ENCODE measurements at regions not wholly inside any gene's neighbourhood (a gene's known extent, or its start where the extent isn't known, plus 50 kb on each side); places are given as distances from the start of the nearest gene placed in this dataset.

GRCh38 chr6:139847457-139847813 lies 473.0 kb upstream of the CITED2 start:
- no peak for DNase-seq (ENCODE audit: low read depth)

DNA sequence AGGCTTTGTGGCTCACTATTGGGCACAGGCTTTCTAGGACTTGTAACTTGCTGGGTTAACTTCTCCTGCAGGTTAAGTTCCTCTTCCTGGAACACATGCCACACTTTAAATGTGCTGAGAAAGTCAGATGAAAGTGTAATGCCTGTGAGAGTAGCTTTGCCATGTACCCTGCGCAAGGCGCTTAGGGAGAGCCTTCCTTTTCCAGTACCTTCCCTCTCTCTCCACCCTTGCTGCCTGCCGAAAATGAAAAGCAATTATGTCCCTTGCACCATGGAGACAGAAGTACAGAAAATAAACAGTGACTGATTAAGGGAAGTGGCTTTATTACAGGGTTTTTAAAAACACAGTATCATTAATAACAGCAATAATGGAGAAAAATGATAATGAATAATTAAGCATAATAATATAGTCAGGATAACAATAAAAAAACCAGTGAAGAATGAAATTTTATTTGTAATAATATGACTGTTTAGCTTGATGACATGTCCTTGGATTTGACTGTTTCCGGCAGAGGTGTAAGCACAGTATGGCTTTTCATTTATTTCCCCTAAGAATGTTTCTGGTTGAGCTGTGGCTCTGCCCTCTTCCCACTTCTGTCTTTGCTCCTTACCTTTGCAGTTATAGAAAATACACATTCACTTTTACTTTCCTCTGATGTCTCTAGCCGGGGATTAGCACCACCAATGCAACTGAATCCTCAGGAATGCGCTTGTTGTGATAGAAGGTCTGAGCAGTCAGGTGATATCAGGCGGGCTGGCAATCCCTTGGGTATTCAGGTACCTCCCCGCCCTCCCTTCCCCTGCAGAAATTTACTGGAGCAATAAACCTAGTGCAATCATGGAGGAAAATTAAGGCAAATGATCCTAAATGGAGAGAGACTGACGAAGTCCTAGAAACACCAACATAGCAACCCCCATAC lies 472.3 kb upstream of the CITED2 start:
- no peak for DNase-seq (ENCODE audit: low read depth)

DNA sequence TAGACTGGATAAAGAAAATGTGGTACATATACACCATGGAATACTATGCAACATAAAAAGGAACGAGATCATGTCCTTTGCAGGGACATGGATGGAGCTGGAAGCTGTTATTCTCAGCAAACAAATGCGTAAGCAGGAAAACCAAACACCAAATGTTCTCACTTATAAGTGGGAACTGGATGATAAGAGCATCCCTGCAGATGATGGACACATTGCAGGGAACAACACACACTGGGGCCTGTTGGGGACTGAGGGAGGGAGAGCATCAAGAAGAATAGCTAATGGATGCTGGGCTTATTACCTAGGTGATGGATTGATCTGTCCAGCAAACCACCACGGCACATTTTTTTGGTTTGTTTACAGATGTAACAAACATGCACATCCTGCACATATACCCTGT lies 470.5 kb upstream of the CITED2 start:
- DNase-seq (ENCODE audit: low read depth), result no peak

GRCh38 chr6:139841794-139842215 lies 467.4 kb upstream of the CITED2 start:
- no peak for DNase-seq (ENCODE audit: low read depth)

GRCh38 chr6:139839506-139840156 lies 465.2 kb upstream of the CITED2 start:
- DNase-seq (ENCODE audit: low read depth), result no peak

GRCh38 chr6:139834232-139834631 lies 459.8 kb upstream of the CITED2 start:
- no peak for DNase-seq (ENCODE audit: low read depth)

GRCh38 chr6:139833592-139833991 lies 459.1 kb upstream of the CITED2 start:
- no peak for DNase-seq (ENCODE audit: low read depth)

DNA sequence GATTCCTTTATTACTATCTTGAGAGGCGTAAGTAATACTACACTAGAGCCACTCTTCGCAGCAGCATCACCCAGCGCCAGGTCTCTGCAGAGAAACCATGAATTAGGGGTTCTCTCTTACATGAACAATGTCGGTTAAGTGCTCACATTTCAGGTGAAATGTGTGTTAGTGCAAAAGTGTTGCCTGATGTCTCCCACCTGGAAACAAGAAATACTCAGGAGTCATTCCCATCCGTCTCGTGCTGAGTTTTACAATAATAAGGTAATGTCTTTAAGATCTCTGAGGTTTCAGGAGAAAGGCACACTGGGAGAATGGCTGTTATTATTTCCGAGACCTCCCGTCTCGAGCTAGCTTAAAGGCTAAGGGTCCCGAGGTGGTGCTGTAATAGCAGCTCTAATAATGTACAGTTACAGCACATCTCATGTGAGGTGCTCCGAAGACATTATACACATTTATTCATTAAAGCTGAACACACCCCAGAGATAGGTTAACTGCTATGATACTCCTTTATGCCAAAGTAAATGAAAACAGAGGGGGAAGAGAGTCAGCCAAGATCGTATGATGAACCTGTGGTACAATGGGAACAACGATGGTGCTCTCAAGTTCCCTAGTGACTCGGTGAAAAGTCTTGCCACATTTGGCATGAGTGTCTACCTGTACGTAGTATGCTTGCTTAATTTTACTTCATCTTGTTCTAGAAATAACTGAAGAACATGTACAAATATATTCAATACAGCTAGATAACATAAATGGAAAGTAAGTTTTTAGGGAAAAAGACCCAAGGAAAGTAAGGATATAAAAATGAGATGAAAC lies 458.3 kb upstream of the CITED2 start:
- DNase-seq (ENCODE audit: low read depth), result no peak

DNA sequence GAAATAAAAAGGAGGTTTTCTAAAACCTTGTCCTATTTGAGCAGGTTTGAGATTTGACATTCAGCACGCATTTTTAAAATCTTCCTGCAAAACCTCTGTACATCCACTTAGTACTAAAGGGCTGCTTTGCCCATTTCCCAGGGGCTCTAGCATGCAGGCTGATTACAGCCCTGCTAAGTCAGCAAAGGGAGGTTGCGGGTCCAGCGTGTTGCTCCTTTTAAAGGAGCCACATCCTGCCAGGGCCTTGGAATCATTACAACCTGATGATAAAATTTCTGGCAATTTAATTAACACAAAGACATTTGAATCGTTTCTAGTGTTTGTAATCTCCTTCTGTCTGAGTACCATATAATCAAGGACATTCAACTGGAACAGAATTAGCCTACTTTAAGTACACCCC lies 455.1 kb upstream of the CITED2 start:
- DNase-seq (ENCODE audit: low read depth), result no peak

DNA sequence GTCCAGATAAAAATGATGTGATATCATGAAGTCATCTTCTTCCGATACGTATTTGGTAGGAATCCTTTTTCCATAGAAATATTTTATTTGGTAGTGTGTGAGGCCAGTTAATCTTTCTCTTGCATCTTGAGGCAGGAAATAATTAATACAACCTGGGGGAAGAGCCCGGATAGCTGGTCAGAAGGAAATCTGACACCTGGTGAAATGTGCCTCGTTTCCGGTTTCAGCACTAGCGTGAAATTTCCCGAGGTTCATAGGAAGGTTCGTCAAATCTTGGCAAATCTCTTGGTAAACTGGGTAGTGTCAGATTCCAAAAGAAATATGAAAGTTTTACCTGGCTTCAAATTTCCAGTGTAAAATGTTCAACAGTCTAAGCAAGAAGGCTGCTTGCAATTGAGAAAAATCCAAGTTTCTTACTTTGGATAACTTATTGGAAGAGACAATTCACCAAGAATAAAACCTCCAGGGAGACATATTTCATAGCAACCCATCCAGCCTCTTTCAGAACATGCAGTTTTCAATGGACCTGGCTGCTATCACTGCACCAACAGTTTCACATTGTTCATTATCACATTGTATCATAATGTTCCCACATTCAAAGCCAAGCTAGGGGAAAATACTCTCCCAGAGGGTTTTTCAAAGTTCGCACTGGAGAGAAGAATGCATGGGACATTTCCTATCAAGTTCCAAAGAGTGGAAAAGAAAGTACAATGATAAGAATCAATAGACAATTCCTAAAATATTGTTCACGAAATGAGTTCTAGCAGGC lies 454.5 kb upstream of the CITED2 start:
- no peak for DNase-seq (ENCODE audit: low read depth)

GRCh38 chr6:139825935-139826374 lies 451.5 kb upstream of the CITED2 start:
- no peak for DNase-seq (ENCODE audit: low read depth)

DNA sequence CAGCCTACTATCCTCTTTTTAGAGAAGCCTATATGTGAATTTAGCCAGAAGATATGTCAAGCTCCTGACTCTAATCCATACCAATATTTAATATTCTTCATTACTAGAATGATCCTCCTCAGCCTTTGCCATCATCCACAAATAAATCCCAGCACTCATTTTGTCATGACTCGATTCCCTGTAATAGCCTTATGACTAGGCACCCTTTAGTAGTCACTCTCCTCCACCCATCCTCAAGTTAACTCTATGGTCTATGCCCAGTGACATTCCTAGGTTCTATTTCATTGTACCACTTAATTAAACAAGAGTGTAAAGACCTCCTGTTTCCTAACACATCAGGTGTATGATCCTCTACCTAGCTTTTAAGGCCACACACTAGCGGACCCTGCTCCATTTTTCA lies 450.4 kb upstream of the CITED2 start:
- no peak for DNase-seq (ENCODE audit: low read depth)

DNA sequence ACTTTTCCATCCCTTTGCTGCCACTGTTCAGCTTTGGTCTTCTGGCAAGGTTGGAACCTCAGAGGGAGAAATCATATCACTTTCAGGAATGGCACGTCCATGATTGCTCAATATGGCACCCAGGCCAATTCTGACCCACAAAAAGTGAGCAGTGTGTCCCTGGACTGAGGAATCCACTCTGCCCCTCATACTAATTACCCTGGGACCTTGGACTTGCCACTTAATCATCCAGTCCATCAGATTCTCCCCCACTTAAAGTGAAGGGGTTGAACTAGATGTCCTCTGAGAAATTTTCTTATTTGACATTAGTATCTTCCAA lies 449.3 kb upstream of the CITED2 start:
- no peak for DNase-seq (ENCODE audit: low read depth)

- DNase-seq (ENCODE audit: low read depth), result no peak
Observed at GRCh38 chr6:139823099-139823807, 448.8 kb upstream of the CITED2 start.

GRCh38 chr6:139821676-139822223 lies 447.3 kb upstream of the CITED2 start:
- DNase-seq (ENCODE audit: low read depth), result no peak

- DNase-seq (ENCODE audit: low read depth), result no peak
Observed at GRCh38 chr6:139820210-139820609, 445.8 kb upstream of the CITED2 start.

GRCh38 chr6:139819776-139820175 lies 445.3 kb upstream of the CITED2 start:
- no peak for DNase-seq (ENCODE audit: low read depth)

DNA sequence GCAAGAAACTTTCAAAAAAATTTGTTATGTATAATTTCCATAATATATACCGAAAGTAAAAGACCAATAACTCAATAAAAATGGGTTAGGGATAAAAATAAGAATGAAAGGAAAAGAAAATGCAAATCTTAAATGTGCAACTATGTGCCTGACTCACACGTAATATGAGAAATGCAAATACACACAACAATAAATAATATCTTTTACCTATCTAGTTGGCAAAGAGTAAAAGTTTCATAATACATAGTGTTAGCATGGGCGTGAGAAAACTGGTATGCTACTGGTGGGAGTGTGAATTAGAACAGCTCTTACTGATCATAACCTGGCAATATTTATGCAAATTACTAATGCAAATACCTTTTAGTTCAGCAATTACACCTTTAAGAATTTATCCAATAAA lies 438.5 kb upstream of the CITED2 start:
- DNase-seq (ENCODE audit: low read depth), result no peak

GRCh38 chr6:139801571-139802321 lies 427.3 kb upstream of the CITED2 start:
- DNase-seq (ENCODE audit: low read depth), result no peak

DNA sequence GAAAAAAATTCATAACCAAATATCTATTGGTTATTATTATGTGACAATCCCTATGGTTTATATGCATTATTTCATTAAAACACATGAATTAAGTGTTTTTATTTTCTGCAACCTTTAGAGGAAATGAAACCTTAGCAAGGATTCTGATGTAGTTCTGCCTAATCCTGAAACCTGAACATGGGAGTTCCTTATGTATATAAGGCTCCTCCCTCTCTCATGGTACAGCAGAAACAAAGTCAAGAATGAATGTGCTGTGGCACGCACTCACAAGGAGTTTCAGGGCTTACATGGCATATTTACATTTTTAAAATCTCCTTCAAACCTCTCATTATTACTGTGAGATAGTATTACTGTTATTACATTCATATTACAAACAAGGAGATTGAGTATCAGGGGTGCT lies 426.4 kb upstream of the CITED2 start:
- no peak for DNase-seq (ENCODE audit: low read depth)

All from T-helper 22 cell (primary cell).